GM23248 (cell line): ENCODE measurements at regions not wholly inside any gene's neighbourhood (a gene's known extent, or its start where the extent isn't known, plus 50 kb on each side); places are given as distances from the start of the nearest gene placed in this dataset.

ENCODE experiments used
- DNase-seq: peaks from one replicate; pipeline ENCODE4 v3.0.0-alpha.2; 2015
- H2AFZ ChIP-seq: fragments of 200-600 bp; sonication (generic); 2 replicates; pipeline ENCODE4 v1.6.1; 2016; ENCODE audit warnings: antibody characterized with exemption
- H3F3A ChIP-seq: fragments of 200-600 bp; sonication (generic); 2 replicates; pipeline ENCODE4 v1.6.1; 2016; ENCODE audit warnings: mild to moderate bottlenecking, antibody characterized with exemption, mixed run types; ENCODE audit not compliant: insufficient read depth
- H3K27ac ChIP-seq: fragments of 200-600 bp; sonication (generic); 2 replicates; pipeline ENCODE4 v1.5.1; 2016; ENCODE audit warnings: mild to moderate bottlenecking
- H3K27me3 ChIP-seq: fragments of 200-600 bp; sonication (generic); replicated peaks from 2 replicates; pipeline ENCODE4 v1.6.1; 2016; ENCODE audit warnings: mild to moderate bottlenecking; ENCODE audit not compliant: insufficient read depth
- H3K36me3 ChIP-seq: fragments of 200-600 bp; sonication (generic); 2 replicates; pipeline ENCODE4 v1.6.1; 2016; ENCODE audit warnings: low read depth, mild to moderate bottlenecking
- H3K4me1 ChIP-seq: fragments of 200-600 bp; sonication (generic); 2 replicates; pipeline ENCODE4 v1.6.1; 2016; ENCODE audit warnings: mild to moderate bottlenecking; ENCODE audit not compliant: insufficient read depth
- H3K4me2 ChIP-seq: fragments of 200-600 bp; sonication (generic); one replicate; pipeline ENCODE4 v1.6.1; 2016; ENCODE audit warnings: mild to moderate bottlenecking; ENCODE audit not compliant: unreplicated experiment
- H3K4me3 ChIP-seq: fragments of 200-600 bp; sonication (generic); 2 replicates; pipeline ENCODE4 v1.5.1; 2016; ENCODE audit warnings: mild to moderate bottlenecking
- H3K79me2 ChIP-seq: fragments of 200-600 bp; sonication (generic); 2 replicates; pipeline ENCODE4 v1.6.1; 2016; ENCODE audit warnings: mild to moderate bottlenecking; ENCODE audit not compliant: insufficient read depth
- H3K9ac ChIP-seq: fragments of 200-600 bp; sonication (generic); 2 replicates; pipeline ENCODE4 v1.6.1; 2016; ENCODE audit warnings: mild to moderate bottlenecking
- H3K9me2 ChIP-seq: fragments of 200-600 bp; sonication (generic); 2 replicates; pipeline ENCODE4 v1.6.1; 2016; ENCODE audit warnings: mixed run types, mild to moderate bottlenecking, moderate library complexity; ENCODE audit not compliant: insufficient read depth
- H3K9me3 ChIP-seq: fragments of 200-600 bp; sonication (generic); one replicate; pipeline ENCODE4 v1.6.1; 2017; ENCODE audit warnings: low read depth
- H4K20me1 ChIP-seq: fragments of 200-600 bp; sonication (generic); 2 replicates; pipeline ENCODE4 v1.6.0; 2016; ENCODE audit not compliant: insufficient read depth
- EZH2 ChIP-seq: fragments of 200-600 bp; sonication (generic); IDR thresholded peaks from 2 replicates; pipeline ENCODE4 v1.6.1; 2018; ENCODE audit warnings: antibody characterized with exemption, mild to moderate bottlenecking; ENCODE audit not compliant: insufficient read depth, poor library complexity, severe bottlenecking
- EZH2phosphoT487 ChIP-seq: fragments of 200-600 bp; sonication (generic); IDR thresholded peaks from 2 replicates; pipeline ENCODE4 v1.6.1; 2018; ENCODE audit warnings: antibody characterized with exemption, moderate library complexity, mild to moderate bottlenecking, low read depth; ENCODE audit not compliant: insufficient read depth
- WGBS, 2 experiments: methylation state at CpG; one replicate each; pipeline ENCODE4 v1.1.6; 2015 to 2017; ENCODE audit warnings: low lambda C conversion rate in 2 of 2, low coverage in 1 of 2; ENCODE audit errors: missing lambda C conversion rate in 2 of 2; 5-methylcytosine and 5-hydroxymethylcytosine counted together
- in situ Hi-C: fragments of 300-500 bp; cut with MboI; formaldehyde crosslinking; loops from 2 replicates; pipeline ENCODE4 v1.15.0; 2020

- WGBS, 2 experiments = 69 to 72% methylated on average over 8 of the region's 8 CpGs
- no peak for TF ChIP-seq EZH2phosphoT487
- TF ChIP-seq EZH2 = no peak
- no peaks in the 10 kb centered on the region for H3K36me3 ChIP-seq
- no peak overlapping the region for H3K4me3 ChIP-seq
- H3K4me1 ChIP-seq = no peaks in the 10 kb centered on the region
- H3K9ac ChIP-seq = no peak overlapping the region
- no peak overlapping the region for H2AFZ ChIP-seq
- no peaks in the 10 kb centered on the region for H3K9me3 ChIP-seq
- H3F3A ChIP-seq = no peaks in the 10 kb centered on the region
- H3K9me2 ChIP-seq = no peaks in the 10 kb centered on the region
- no peak for DNase-seq
- H3K27ac ChIP-seq = no peak overlapping the region
- no peaks in the 10 kb centered on the region for H4K20me1 ChIP-seq
- in situ Hi-C loops = no loop called here
- H3K79me2 ChIP-seq = no peaks in the 10 kb centered on the region
- H3K27me3 ChIP-seq = no peaks in the 10 kb centered on the region; the same call in 1 of the 2 replicates
- no peak overlapping the region for H3K4me2 ChIP-seq
Observed at GRCh38 chr11:127369356-127369755, 368.8 kb upstream of the KIRREL3 start.

GRCh38 chr11:127362754-127363308 is 362.3 kb upstream of the KIRREL3 start:
- no peaks in the 10 kb centered on the region for H3K9me3 ChIP-seq
- TF ChIP-seq EZH2 (no peak), EZH2phosphoT487 (no peak)
- H3F3A ChIP-seq = no peaks in the 10 kb centered on the region
- no peak overlapping the region for H2AFZ ChIP-seq
- peaks cover 9% of the 10 kb centered on the region; the same call in 1 of the 2 replicates for H3K27me3 ChIP-seq
- no peak overlapping the region for H3K4me2 ChIP-seq
- no peaks in the 10 kb centered on the region for H3K36me3 ChIP-seq
- no peaks in the 10 kb centered on the region for H3K9me2 ChIP-seq
- no peak for DNase-seq
- H3K4me1 ChIP-seq = no peaks in the 10 kb centered on the region
- no peaks in the 10 kb centered on the region for H4K20me1 ChIP-seq
- H3K4me3 ChIP-seq = no peak overlapping the region
- in situ Hi-C loops = no loop called here
- no peak overlapping the region for H3K9ac ChIP-seq
- WGBS, 2 experiments = 50 to 63% methylated on average over 13 to 14 of the region's 14 CpGs
- H3K79me2 ChIP-seq = no peaks in the 10 kb centered on the region
- H3K27ac ChIP-seq = no peak overlapping the region

- no peak for DNase-seq
- H3F3A ChIP-seq = no peaks in the 10 kb centered on the region
Observed at GRCh38 chr11:127358160-127358559, 357.6 kb upstream of the KIRREL3 start.

GRCh38 chr11:127350476-127350875 is 349.9 kb upstream of the KIRREL3 start:
- no peak overlapping the region for H3K9ac ChIP-seq
- H3K79me2 ChIP-seq = no peaks in the 10 kb centered on the region
- H4K20me1 ChIP-seq = no peaks in the 10 kb centered on the region
- H3F3A ChIP-seq = no peaks in the 10 kb centered on the region
- no peak for TF ChIP-seq EZH2phosphoT487
- TF ChIP-seq EZH2 = no peak
- 0 out of 2 replicates have a peak, but pooled peaks cover 8% of the 10 kb centered on the region for H3K27me3 ChIP-seq
- H3K4me3 ChIP-seq = no peak overlapping the region
- H3K27ac ChIP-seq = no peak overlapping the region
- in situ Hi-C loops = no loop called here
- no peak overlapping the region for H3K4me2 ChIP-seq
- DNase-seq = no peak
- H3K4me1 ChIP-seq = no peaks in the 10 kb centered on the region
- 14 to 15% methylated on average over 3 of the region's 3 CpGs for WGBS, 2 experiments
- H3K9me3 ChIP-seq = no peaks in the 10 kb centered on the region
- no peak overlapping the region for H2AFZ ChIP-seq
- no peaks in the 10 kb centered on the region for H3K9me2 ChIP-seq
- H3K36me3 ChIP-seq = no peaks in the 10 kb centered on the region

More at GRCh38 chr11:127358160-127358559, 357.6 kb upstream of the KIRREL3 start:
- Histone ChIP-seq H3K9ac (no peak overlapping the region), H3K9me3 (no peaks in the 10 kb centered on the region), H2AFZ (no peak overlapping the region), H3K4me1 (no peaks in the 10 kb centered on the region), H3K9me2 (no peaks in the 10 kb centered on the region), H3K79me2 (no peaks in the 10 kb centered on the region), H3K36me3 (no peaks in the 10 kb centered on the region), H3K27ac (no peak overlapping the region), H4K20me1 (no peaks in the 10 kb centered on the region), H3K4me2 (no peak overlapping the region), H3K27me3 (peaks cover 9% of the 10 kb centered on the region; the same call in 1 of the 2 replicates), H3K4me3 (no peak overlapping the region)
- WGBS, 2 experiments = 59 to 64% methylated on average over 7 of the region's 7 CpGs
- in situ Hi-C loops = no loop called here
- no peak for TF ChIP-seq EZH2
- TF ChIP-seq EZH2phosphoT487 = no peak

- peaks cover 30% of the 10 kb centered on the region for H3K27me3 ChIP-seq
- peak overlapping the region; percentile 8; the same call in 1 of the 2 replicates for H2AFZ ChIP-seq
- DNase-seq = peak; percentile 70
- no peaks in the 10 kb centered on the region for H3K9me2 ChIP-seq
- WGBS, 2 experiments = 11 to 12% methylated on average over 12 of the region's 12 CpGs
- H3F3A ChIP-seq = no peaks in the 10 kb centered on the region
- 0 out of 2 replicates have a peak overlapping the region, but pooled peaks have one; percentile 1 for H3K4me3 ChIP-seq
- H3K4me1 ChIP-seq = no peaks in the 10 kb centered on the region
- no peaks in the 10 kb centered on the region for H3K9me3 ChIP-seq
- in situ Hi-C loops = loop anchor here (10.0 to 25.0 kb wide), 3 partner anchors 331 to 909 kb away; no protein-coding TSS in a partner anchor
- TF ChIP-seq EZH2phosphoT487 (no peak), EZH2 (no peak)
- H3K9ac ChIP-seq = no peak overlapping the region
- H3K4me2 ChIP-seq = peak overlapping the region; percentile 9
- H4K20me1 ChIP-seq = no peaks in the 10 kb centered on the region
- H3K27ac ChIP-seq = no peak overlapping the region
- no peaks in the 10 kb centered on the region for H3K79me2 ChIP-seq
- no peaks in the 10 kb centered on the region for H3K36me3 ChIP-seq
Observed at GRCh38 chr11:127345819-127346459, 345.4 kb upstream of the KIRREL3 start.
